Heart left ventricle (tissue), 13 donors: ENCODE measurements at regions not wholly inside any gene's neighbourhood (a gene's known extent, or its start where the extent isn't known, plus 50 kb on each side); places are given as distances from the start of the nearest gene placed in this dataset.

Experiments
- CTCF ChIP-seq, 12 donors: fragments of 200-600 bp; sonication (generic) in 4 of 12; IDR thresholded peaks; one replicate each; pipeline versions ENCODE4 v1.5.0 to v1.8.0; 2018 to 2022; ENCODE audit warnings: antibody characterized with exemption in 12 of 12, mild to moderate bottlenecking in 5 of 12
- POLR2A ChIP-seq, 2 donors: fragments of 450-650 bp; IDR thresholded peaks; one replicate each; pipeline ENCODE4 v1.6.1; 2017; ENCODE audit warnings: antibody characterized with exemption in 2 of 2, mild to moderate bottlenecking in 2 of 2, moderate library complexity in 2 of 2
- donor health status: ischemic (EF 13 %, LVEDD 7.1; RV severe dilation, severe dysfunction).
- donor health status: DM: no; HTN: yes; CAD: no.
- donor health status: DM: no; HTN: no; CAD: no.
- donor health status: ischemic (EF 25% LVEDD 6.9; RV normal size, moderate dysfunction).
- donor health status: ischemic (EF 25% LVEDD 5.7; RV mildly dilated, moderate dysfunction).
- donor health status: ischemic (EF 35%, LVEDD 5.7; RV mildly dilated, moderate dysfunction).
- donor health status: nonischemic (EF 11% LVEDD 7.7; RV severe dilation, severe dysfunction).
- donor health status: DM: yes; HTN: yes; CAD: no.
- donor health status: PGD.
- donor health status: ischemic (EF 29% LVEDD 5.4; RV normal size, mild dysfunction).
- donor health status: nonischemic (EF 23%, LVEDD 6.1; RV moderate dilation, normal function).

- no peak for TF ChIP-seq CTCF (IDR thresholded peaks at IDR 0.05)
- no peak for TF ChIP-seq POLR2A (IDR thresholded peaks at IDR 0.05)
Measured at GRCh38 chr4:81818385-81818920, 346.7 kb upstream of the RASGEF1B start.
